COLO668 (cell line): ENCODE measurements at regions not wholly inside any gene's neighbourhood (a gene's known extent, or its start where the extent isn't known, plus 50 kb on each side); places are given as distances from the start of the nearest gene placed in this dataset.
"Not testable (repeated sequence)": the region's sequence is repeated elsewhere in the genome, so short reads cannot be mapped to it uniquely, and the experiment has no call there.

Experiments
- DNase-seq: peaks from one replicate; lab custom pipeline; 2025; ENCODE audit not compliant: unreplicated experiment; lab: John Stamatoyannopoulos, UW

- no peak for DNase-seq
These were observed 90.0 kb downstream of the ANXA2R start for GRCh38 chr5:42950116-42950455.

GRCh38 chr5:42949348-42950115 lies 90.6 kb downstream of the ANXA2R start:
- DNase-seq = peak; percentile 79

DNA sequence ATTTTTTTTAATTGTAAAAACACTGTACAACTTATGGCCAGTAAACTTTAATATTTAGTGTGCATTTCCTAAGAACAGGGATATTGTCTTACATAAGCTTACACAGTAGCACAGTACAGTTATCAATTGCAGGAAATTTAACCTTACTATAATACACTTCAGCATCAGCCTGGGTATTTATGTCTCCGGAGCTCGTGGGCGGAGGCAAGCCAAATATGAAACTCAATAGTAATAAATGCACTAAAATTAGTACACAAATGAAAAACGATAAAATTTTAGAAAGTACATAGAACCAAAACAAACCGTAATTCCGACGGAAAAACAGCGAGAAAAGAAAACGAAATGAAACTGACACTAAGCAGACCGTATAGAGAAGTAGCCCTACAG lies 91.2 kb downstream of the ANXA2R start:
- DNase-seq = no peak

DNA sequence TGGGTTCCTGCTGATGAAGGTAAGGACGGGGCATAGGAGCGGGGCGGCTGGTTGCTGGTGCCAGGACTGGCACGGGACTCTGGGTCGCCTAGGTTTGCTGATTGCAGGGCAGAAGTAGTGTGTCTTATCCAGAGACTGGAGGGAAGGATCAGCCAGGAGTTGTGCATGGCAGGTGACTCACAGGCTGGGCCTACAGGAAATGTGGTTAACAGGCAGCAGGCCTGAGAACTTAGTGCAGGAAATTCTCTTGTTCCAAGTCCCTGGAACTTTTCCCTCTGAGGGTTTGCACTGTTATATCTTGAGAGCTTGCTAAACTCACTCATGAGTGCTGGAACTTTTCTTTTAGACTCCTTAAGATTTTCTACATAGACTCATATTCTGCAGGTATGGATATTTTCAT lies 95.1 kb downstream of the ANXA2R start:
- no peak for DNase-seq

GRCh38 chr5:42943931-42944631 lies 96.0 kb downstream of the ANXA2R start:
- no peak for DNase-seq

DNA sequence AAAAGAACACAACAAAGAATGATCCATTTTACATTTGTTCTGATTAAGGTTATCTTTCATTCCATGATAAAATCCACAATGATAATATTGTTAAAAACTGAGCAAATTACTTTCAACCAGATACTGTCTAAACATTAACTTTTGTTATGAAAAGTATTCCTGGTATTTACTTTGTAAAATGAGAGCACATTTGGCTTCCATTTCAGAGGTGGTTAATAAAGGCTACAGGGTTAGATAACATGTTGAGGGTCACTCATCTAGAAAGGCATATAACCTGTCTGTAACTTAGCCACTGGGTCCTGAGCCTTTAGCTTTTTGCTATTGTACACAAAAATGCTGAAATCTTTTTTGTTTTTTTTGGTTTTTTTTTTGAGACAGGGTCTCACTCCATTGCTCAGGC lies 99.3 kb downstream of the ANXA2R start:
- no peak for DNase-seq

DNA sequence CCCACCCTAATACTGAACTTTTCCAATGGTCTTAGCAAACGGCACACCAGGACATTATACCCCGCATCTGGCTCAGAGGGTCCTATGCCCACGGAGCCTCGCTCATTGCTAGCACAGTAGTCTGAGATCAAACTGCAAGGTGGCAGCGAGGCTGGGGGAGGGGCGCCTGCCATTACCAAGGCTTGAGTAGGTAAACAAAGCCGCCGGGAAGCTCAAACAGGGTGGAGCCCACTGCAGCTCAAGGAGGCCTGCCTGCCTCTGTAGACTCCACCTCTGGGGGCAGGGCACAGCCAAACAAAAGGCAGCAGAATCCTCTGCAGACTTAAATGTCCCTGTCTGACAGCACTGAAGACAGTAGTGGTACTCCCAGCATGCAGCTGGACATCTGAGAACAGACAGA lies 108.1 kb downstream of the ANXA2R start:
- DNase-seq = not testable (repeated sequence)

GRCh38 chr5:42931451-42931850 lies 108.7 kb downstream of the ANXA2R start:
- not testable (repeated sequence) for DNase-seq

DNA sequence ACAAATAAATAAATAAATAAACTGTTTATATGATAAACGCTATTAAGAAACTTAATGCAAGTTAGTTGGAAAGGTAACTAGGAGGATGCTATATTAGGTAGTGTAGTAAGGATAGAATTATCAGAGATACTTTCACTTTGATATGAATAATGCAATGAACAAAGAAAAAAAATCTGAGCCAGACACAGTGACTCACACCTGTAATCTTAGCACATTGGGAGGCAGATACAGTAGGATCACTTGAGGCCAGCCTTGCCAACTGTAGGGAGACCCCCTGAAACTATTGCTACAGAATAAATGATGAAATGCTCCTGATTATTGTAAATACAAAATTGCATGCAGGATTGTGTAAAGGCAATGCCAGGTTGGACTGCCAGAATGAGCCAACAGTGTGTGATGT lies 109.2 kb downstream of the ANXA2R start:
- DNase-seq = no peak

DNA sequence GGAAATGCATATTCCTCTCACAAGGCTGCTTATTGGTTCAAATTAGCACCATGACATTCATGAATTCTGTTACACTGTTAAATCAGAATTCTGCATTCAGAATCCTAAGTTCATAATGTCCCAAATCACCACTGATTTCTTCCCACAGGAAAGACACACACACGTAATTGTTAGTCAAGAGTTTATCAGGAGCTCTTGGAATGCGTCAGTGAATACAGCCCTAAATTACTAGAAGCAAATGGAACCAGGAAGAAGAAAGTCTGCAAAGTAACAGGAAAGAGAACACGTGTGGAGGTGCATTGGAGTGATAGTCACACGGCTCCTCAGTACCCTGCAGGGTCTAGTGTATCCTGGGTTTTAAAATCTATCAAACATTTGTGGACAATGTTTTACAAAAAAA lies 110.2 kb downstream of the ANXA2R start:
- no peak for DNase-seq

- DNase-seq = no peak
These were observed 112.4 kb downstream of the ANXA2R start for GRCh38 chr5:42927730-42928129.

DNA sequence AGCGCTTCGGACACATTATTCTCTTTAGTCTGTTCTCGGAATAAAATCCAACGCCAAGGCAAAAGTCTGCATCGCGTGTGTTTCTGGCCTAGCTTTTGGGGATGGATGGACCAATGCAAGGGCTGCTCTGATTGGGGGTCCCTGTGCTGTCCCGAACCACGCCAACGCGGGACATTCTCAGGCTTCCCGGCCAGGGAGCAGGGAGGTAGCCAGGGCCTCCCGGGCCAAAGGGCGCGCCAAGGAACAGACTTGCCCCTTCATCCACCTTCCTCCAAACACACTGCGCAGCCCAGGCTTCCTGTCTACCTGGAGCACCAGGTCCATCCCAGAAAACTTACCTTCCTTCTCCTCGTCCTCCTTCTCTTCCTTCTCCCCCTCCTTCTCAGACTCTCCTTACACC lies 113.0 kb upstream of the SELENOP start:
- DNase-seq = no peak

DNA sequence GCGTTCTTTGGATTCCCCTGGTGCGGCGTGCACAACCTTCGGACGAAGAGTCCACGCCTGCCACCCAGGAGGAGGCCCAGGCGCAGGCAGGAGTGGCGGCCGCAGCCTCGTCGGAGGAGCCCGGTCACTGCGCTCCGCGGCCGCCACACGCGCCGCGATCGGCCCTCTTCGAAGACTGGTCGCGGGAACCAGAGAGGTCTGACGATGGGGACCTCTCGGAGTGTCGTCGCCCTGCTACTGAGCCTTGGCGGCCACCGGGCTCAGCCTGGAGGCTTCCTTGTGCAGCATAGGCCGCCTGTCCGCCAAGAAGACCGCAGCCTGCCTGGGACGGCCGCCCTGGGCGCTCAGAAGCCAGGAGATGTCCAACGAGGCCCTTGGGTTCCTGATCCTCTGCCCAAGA lies 112.5 kb upstream of the SELENOP start:
- DNase-seq = no peak

GRCh38 chr5:42923710-42924109 lies 112.0 kb upstream of the SELENOP start:
- DNase-seq = no peak

DNA sequence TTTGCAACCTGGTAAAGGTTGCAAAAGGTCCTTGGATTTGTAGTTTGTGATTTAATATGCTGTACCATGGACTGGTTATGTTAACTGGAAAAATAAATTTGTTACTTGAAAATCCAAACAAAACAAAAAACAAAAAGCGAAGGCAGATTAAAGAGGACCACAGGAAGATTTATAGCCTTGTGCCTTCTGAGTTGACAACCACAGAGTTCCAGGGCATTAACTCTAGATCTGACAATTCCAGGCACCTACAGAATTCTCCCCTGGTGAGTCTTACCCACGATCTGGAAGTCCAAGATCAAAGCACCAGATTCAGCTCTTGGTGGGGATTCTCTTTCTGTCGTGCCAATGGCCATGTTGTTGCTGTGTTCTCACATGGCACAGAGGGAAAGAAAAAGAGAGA lies 107.9 kb upstream of the SELENOP start:
- no peak for DNase-seq

GRCh38 chr5:42915306-42915866 lies 103.7 kb upstream of the SELENOP start:
- no peak for DNase-seq

- DNase-seq = peak; percentile 54
These were observed 100.6 kb upstream of the SELENOP start for GRCh38 chr5:42912184-42912798.

DNA sequence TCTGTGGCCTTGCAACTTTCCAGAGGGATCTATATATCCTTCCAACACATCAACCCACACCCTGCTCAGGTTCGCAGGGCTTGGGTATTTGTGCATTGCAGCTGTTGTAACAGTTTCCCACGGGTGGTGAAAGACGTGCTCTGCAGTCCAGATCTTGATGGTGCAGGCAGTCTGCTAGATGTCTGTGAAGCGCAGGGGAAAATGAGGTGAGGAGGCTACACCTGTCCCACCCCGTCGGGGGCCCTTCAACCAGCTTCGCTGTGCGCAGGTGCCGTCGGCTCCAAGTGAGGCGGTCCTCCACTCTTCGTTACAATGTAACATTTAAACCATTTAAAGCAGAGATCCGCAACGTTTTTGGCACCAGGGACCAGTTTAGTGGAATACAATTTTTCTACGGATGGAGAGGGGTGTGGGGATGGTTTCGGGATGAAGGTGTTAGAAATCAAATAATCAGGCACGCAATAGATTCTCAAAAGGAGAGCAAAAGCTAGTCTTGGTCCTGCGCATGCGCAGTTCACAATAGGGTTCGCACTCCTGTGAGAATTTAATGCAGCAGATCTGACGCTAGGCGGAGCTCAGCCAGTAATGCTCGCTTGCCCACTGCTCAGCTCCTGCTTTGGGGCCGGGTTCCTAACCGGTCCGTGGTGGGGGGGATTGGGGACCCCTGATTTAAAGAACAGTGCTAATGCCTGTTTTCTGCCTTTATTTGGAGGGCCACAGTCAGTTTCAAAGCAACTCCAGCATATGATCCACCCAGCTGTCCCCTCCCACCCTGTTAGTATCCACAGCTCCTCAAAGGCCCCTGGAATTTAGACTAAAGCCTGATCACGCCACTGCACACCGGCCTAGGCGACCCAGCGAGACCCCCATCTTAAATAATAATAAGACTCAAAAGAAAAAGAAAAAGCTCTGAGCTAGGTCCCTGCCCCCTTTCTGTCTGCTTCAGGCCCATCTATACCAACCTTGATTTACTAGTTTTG lies 97.1 kb upstream of the SELENOP start:
- peak; percentile 93 for DNase-seq

GRCh38 chr5:42908086-42908485 lies 96.4 kb upstream of the SELENOP start:
- no peak for DNase-seq

DNA sequence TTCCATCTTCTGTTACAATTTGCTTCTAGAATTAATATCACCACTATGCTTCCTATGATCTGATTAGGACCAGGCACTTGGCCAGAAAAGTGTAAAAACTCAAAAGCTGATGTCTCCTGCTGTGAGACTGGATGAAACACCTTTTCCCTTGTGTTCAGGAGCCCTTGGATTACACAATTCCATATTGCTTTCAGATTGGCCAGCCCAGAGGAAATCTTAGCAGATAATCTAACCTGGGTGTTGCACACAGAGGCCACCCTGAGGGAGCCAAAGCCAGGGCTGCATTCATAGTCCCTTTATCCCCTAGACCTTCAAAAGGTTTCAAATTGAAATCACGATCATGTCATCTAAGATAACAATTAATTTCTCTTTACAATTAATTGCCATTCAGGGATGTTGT lies 94.1 kb upstream of the SELENOP start:
- no peak for DNase-seq

GRCh38 chr5:42900734-42901133 lies 89.0 kb upstream of the SELENOP start:
- DNase-seq = no peak
